Liver (tissue), 8 donors: ENCODE measurements at regions not wholly inside any gene's neighbourhood (a gene's known extent, or its start where the extent isn't known, plus 50 kb on each side); places are given as distances from the start of the nearest gene placed in this dataset.

ENCODE experiments used
- DNase-seq: peaks from one replicate; pipeline ENCODE4 v3.0.0-alpha.2; 2017; ENCODE audit warnings: low spot score
- H3K27ac ChIP-seq, 2 donors: one replicate each; pipeline ENCODE4 v1.7.0; 2013; ENCODE audit warnings: inconsistent platforms in 2 of 2, low read length in 2 of 2, control low read depth in 1 of 2, low read depth in 1 of 2, mild to moderate bottlenecking in 1 of 2
- H3K27me3 ChIP-seq, 4 donors: one replicate each; pipeline versions ENCODE4 v1.6.1 to v1.7.0; 2013; ENCODE audit warnings: low read length in 3 of 4, inconsistent platforms in 1 of 4, mild to moderate bottlenecking in 1 of 4, moderate library complexity in 1 of 4; ENCODE audit not compliant: control insufficient read depth in 4 of 4, insufficient read depth in 4 of 4
- H3K36me3 ChIP-seq, 4 donors: one replicate each; pipeline versions ENCODE4 v1.6.1 to v1.7.0; 2013; ENCODE audit warnings: low read length in 3 of 4, mild to moderate bottlenecking in 3 of 4, low read depth in 1 of 4, moderate library complexity in 1 of 4; ENCODE audit not compliant: control insufficient read depth in 4 of 4, insufficient read depth in 3 of 4
- H3K4me1 ChIP-seq, 4 donors: one replicate each; pipeline versions ENCODE4 v1.6.1 to v1.7.0; 2013; ENCODE audit warnings: low read length in 3 of 4, mild to moderate bottlenecking in 3 of 4, moderate library complexity in 1 of 4; ENCODE audit not compliant: control insufficient read depth in 4 of 4, insufficient read depth in 4 of 4
- H3K4me3 ChIP-seq, 3 donors: one replicate each; pipeline versions ENCODE4 v1.6.1 to v1.7.0; 2013; ENCODE audit warnings: low read length in 3 of 3, control low read depth in 1 of 3, low read depth in 1 of 3, mild to moderate bottlenecking in 1 of 3
- H3K9ac ChIP-seq, 2 donors: one replicate each; pipeline ENCODE4 v1.7.0; 2013; ENCODE audit warnings: low read length in 2 of 2, mild to moderate bottlenecking in 2 of 2, moderate library complexity in 2 of 2, control low read depth in 1 of 2, low read depth in 1 of 2
- H3K9me3 ChIP-seq, 4 donors: one replicate each; pipeline versions ENCODE4 v1.6.1 to v1.7.0; 2013; ENCODE audit warnings: low read length in 3 of 4; ENCODE audit not compliant: control insufficient read depth in 4 of 4
- ATF3 ChIP-seq: IDR thresholded peaks from 2 replicates; pipeline ENCODE4 v1.6.1; 2016; ENCODE audit warnings: antibody characterized with exemption
- EGR1 ChIP-seq, 2 donors: IDR thresholded peaks; 2 replicates each; pipeline ENCODE4 v1.6.1; 2016 to 2018; ENCODE audit warnings: antibody characterized with exemption in 2 of 2, low read depth in 2 of 2
- FOXA1 ChIP-seq: IDR thresholded peaks from 2 replicates; pipeline ENCODE4 v1.6.1; 2016; ENCODE audit warnings: antibody characterized with exemption
- FOXA2 ChIP-seq: IDR thresholded peaks from 2 replicates; pipeline ENCODE4 v1.6.1; 2016; ENCODE audit warnings: antibody characterized with exemption
- GABPA ChIP-seq, 2 donors: IDR thresholded peaks in 1 of 2; conservative IDR thresholded peaks in 1 of 2; 2 replicates each; pipeline ENCODE4 v1.6.1; 2016; ENCODE audit warnings: antibody characterized with exemption in 2 of 2, mild to moderate bottlenecking in 1 of 2, moderate library complexity in 1 of 2
- HNF4A ChIP-seq, 2 donors: conservative IDR thresholded peaks; 2 replicates each; pipeline ENCODE4 v1.6.1; 2016; ENCODE audit warnings: antibody characterized with exemption in 2 of 2, mild to moderate bottlenecking in 2 of 2
- HNF4G ChIP-seq: IDR thresholded peaks from 2 replicates; pipeline ENCODE4 v1.6.1; 2016; ENCODE audit warnings: antibody characterized with exemption
- JUND ChIP-seq, 2 donors: IDR thresholded peaks; 2 replicates each; pipeline ENCODE4 v1.6.1; 2016; ENCODE audit warnings: antibody characterized with exemption in 2 of 2
- MAX ChIP-seq: IDR thresholded peaks from 2 replicates; pipeline ENCODE4 v1.6.1; 2016; ENCODE audit warnings: antibody characterized with exemption
- NR2F2 ChIP-seq: IDR thresholded peaks from 2 replicates; pipeline ENCODE4 v1.6.1; 2016; ENCODE audit warnings: antibody characterized with exemption
- RAD21 ChIP-seq, 2 donors: IDR thresholded peaks; 2 replicates each; pipeline ENCODE4 v1.6.1; 2016; ENCODE audit warnings: antibody characterized with exemption in 2 of 2, mild to moderate bottlenecking in 2 of 2
- REST ChIP-seq: IDR thresholded peaks from 2 replicates; pipeline ENCODE4 v1.6.1; 2016; ENCODE audit warnings: antibody characterized with exemption, mild to moderate bottlenecking
- RXRA ChIP-seq, 2 donors: IDR thresholded peaks; 2 replicates each; pipeline ENCODE4 v1.6.1; 2017 to 2018; ENCODE audit warnings: antibody characterized with exemption in 2 of 2, mild to moderate bottlenecking in 1 of 2
- SP1 ChIP-seq: IDR thresholded peaks from 2 replicates; pipeline ENCODE4 v1.6.1; 2018; ENCODE audit warnings: antibody characterized with exemption, mild to moderate bottlenecking
- TAF1 ChIP-seq: conservative IDR thresholded peaks from 2 replicates; pipeline ENCODE4 v1.6.1; 2016; ENCODE audit warnings: antibody characterized with exemption, mild to moderate bottlenecking
- YY1 ChIP-seq: IDR thresholded peaks from 2 replicates; pipeline ENCODE4 v1.6.1; 2016; ENCODE audit warnings: antibody characterized with exemption, mild to moderate bottlenecking
- WGBS: extraction: QIAGEN DNeasy Blood & Tissue Kit; methylation state at CpG from one replicate; pipeline ENCODE4 v1.1.7; 2013; 5-methylcytosine and 5-hydroxymethylcytosine counted together
- TF ChIP-seq, protein P1 (sequence below): fragments of 150-350 bp; IDR thresholded peaks from 2 replicates; pipeline ENCODE4 v1.5.1; 2017; ENCODE audit warnings: improper control_type of control experiment, low read depth, low read length; ENCODE audit not compliant: missing input control
- TF ChIP-seq, protein P2 (sequence below): IDR thresholded peaks from 2 replicates; pipeline ENCODE4 v1.6.1; 2016; ENCODE audit warnings: antibody characterized with exemption
- donor health status: healthy.
- donor health status: healthy.
- donor health status: healthy.
- donor health status: healthy.
- donor health status: healthy.

- H3K36me3 ChIP-seq: no peaks in the 10 kb centered on the region
- H3K27ac ChIP-seq: no peak overlapping the region
- 77% methylated on average over 5 of the region's 5 CpGs for WGBS
- no peaks in the 10 kb centered on the region for H3K27me3 ChIP-seq
- DNase-seq: no peak
- no peak for TF ChIP-seq GABPA (IDR thresholded peaks at IDR 0.05 in 1 of 2, conservative IDR thresholded peaks at IDR 0.05 in 1 of 2)
- TF ChIP-seq FOXA1: no peak
- TF ChIP-seq NR2F2: no peak
- no peak for TF ChIP-seq EGR1 (IDR thresholded peaks at IDR 0.05; ENCODE audit: low read depth in 2 of 2)
- no peak for TF ChIP-seq JUND (IDR thresholded peaks at IDR 0.05)
- TF ChIP-seq MAX: no peak
- TF ChIP-seq FOXA2: no peak
- TF ChIP-seq YY1: no peak
- TF ChIP-seq HNF4A (conservative IDR thresholded peaks at IDR 0.05): no peak
- no peak for TF ChIP-seq ATF3
- no peak for TF ChIP-seq SP1
- no peak for TF ChIP-seq REST
- TF ChIP-seq RXRA (IDR thresholded peaks at IDR 0.05): no peak
- TF ChIP-seq HNF4G: no peak
- no peak overlapping the region for H3K4me3 ChIP-seq
- H3K9ac ChIP-seq: no peak overlapping the region
- H3K4me1 ChIP-seq: no peaks in the 10 kb centered on the region
- peaks cover 0 to 5% (median 2%) of the 10 kb centered on the region in 4 donors for H3K9me3 ChIP-seq
These were observed 199.9 kb upstream of the FAM3C start for GRCh38 chr7:121595758-121596696.

GRCh38 chr7:121591926-121592325 lies 195.8 kb upstream of the FAM3C start:
- DNase-seq: no peak
- H3K9me3 ChIP-seq: peaks cover 0 to 9% (median 2%) of the 10 kb centered on the region in 4 donors
- H3K4me1 ChIP-seq: no peaks in the 10 kb centered on the region
- H3K27ac ChIP-seq: no peak overlapping the region
- H3K36me3 ChIP-seq: no peaks in the 10 kb centered on the region
- TF ChIP-seq, protein P1, sequence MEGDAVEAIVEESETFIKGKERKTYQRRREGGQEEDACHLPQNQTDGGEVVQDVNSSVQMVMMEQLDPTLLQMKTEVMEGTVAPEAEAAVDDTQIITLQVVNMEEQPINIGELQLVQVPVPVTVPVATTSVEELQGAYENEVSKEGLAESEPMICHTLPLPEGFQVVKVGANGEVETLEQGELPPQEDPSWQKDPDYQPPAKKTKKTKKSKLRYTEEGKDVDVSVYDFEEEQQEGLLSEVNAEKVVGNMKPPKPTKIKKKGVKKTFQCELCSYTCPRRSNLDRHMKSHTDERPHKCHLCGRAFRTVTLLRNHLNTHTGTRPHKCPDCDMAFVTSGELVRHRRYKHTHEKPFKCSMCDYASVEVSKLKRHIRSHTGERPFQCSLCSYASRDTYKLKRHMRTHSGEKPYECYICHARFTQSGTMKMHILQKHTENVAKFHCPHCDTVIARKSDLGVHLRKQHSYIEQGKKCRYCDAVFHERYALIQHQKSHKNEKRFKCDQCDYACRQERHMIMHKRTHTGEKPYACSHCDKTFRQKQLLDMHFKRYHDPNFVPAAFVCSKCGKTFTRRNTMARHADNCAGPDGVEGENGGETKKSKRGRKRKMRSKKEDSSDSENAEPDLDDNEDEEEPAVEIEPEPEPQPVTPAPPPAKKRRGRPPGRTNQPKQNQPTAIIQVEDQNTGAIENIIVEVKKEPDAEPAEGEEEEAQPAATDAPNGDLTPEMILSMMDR: no peak
- TF ChIP-seq ATF3: no peak
- no peak for TF ChIP-seq FOXA2
- TF ChIP-seq EGR1 (IDR thresholded peaks at IDR 0.05; ENCODE audit: low read depth in 2 of 2): no peak
- TF ChIP-seq SP1: no peak
- TF ChIP-seq GABPA (IDR thresholded peaks at IDR 0.05 in 1 of 2, conservative IDR thresholded peaks at IDR 0.05 in 1 of 2): no peak
- no peak for TF ChIP-seq HNF4G
- TF ChIP-seq MAX: no peak
- TF ChIP-seq TAF1: no peak
- TF ChIP-seq JUND (IDR thresholded peaks at IDR 0.05): no peak
- TF ChIP-seq HNF4A (conservative IDR thresholded peaks at IDR 0.05): no peak
- TF ChIP-seq RXRA (IDR thresholded peaks at IDR 0.05): no peak
- TF ChIP-seq FOXA1: no peak
- TF ChIP-seq RAD21 (IDR thresholded peaks at IDR 0.05): no peak
- TF ChIP-seq, protein P2, sequence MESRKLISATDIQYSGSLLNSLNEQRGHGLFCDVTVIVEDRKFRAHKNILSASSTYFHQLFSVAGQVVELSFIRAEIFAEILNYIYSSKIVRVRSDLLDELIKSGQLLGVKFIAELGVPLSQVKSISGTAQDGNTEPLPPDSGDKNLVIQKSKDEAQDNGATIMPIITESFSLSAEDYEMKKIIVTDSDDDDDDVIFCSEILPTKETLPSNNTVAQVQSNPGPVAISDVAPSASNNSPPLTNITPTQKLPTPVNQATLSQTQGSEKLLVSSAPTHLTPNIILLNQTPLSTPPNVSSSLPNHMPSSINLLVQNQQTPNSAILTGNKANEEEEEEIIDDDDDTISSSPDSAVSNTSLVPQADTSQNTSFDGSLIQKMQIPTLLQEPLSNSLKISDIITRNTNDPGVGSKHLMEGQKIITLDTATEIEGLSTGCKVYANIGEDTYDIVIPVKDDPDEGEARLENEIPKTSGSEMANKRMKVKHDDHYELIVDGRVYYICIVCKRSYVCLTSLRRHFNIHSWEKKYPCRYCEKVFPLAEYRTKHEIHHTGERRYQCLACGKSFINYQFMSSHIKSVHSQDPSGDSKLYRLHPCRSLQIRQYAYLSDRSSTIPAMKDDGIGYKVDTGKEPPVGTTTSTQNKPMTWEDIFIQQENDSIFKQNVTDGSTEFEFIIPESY: no peak
- no peak overlapping the region for H3K4me3 ChIP-seq
- WGBS: 70% methylated on average over 3 of the region's 3 CpGs
- H3K27me3 ChIP-seq: no peaks in the 10 kb centered on the region
- no peak overlapping the region for H3K9ac ChIP-seq
